ENCODE measurements at regions not wholly inside any gene's neighbourhood (a gene's known extent, or its start where the extent isn't known, plus 50 kb on each side); places are given as distances from the start of the nearest gene placed in this dataset.

- TF ChIP-seq ZNF433 (tag by site-specific recombination; IDR thresholded peaks at IDR 0.05; ENCODE audit: low read depth) (no peak), ZNF549 (tag by site-specific recombination; IDR thresholded peaks at IDR 0.05) (no peak), ZNF324 (tag by site-specific recombination; IDR thresholded peaks at IDR 0.05) (no peak), ZNF223 (tag by site-specific recombination; IDR thresholded peaks at IDR 0.05) (no peak), ZFP37 (tag by site-specific recombination; IDR thresholded peaks at IDR 0.05) (no peak), ZNF354C (tag by site-specific recombination; IDR thresholded peaks at IDR 0.05; ENCODE audit: borderline replicate concordance, low read depth) (no peak), ZNF571 (tag by site-specific recombination; IDR thresholded peaks at IDR 0.05) (no peak), ZNF302 (tag by site-specific recombination; IDR thresholded peaks at IDR 0.05; ENCODE audit: low read depth) (no peak), ZBTB17 (tag by site-specific recombination; IDR thresholded peaks at IDR 0.05) (no peak)
- TF ChIP-seq, protein P1, sequence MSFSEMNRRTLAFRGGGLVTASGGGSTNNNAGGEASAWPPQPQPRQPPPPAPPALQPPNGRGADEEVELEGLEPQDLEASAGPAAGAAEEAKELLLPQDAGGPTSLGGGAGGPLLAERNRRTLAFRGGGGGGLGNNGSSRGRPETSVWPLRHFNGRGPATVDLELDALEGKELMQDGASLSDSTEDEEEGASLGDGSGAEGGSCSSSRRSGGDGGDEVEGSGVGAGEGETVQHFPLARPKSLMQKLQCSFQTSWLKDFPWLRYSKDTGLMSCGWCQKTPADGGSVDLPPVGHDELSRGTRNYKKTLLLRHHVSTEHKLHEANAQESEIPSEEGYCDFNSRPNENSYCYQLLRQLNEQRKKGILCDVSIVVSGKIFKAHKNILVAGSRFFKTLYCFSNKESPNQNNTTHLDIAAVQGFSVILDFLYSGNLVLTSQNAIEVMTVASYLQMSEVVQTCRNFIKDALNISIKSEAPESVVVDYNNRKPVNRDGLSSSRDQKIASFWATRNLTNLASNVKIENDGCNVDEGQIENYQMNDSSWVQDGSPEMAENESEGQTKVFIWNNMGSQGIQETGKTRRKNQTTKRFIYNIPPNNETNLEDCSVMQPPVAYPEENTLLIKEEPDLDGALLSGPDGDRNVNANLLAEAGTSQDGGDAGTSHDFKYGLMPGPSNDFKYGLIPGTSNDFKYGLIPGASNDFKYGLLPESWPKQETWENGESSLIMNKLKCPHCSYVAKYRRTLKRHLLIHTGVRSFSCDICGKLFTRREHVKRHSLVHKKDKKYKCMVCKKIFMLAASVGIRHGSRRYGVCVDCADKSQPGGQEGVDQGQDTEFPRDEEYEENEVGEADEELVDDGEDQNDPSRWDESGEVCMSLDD (tag by site-specific recombination; IDR thresholded peaks at IDR 0.05) = no peak
- H3K4me3 ChIP-seq (ENCODE audit: low read depth, low read length) = no peak overlapping the region
- H3K9me3 ChIP-seq (ENCODE audit: control insufficient read depth, insufficient read depth, low read depth, low read length) = no peaks in the 10 kb centered on the region
- H3K4me1 ChIP-seq (ENCODE audit: control insufficient read depth, insufficient read depth, low read length) = no peaks in the 10 kb centered on the region
- no peak overlapping the region for H3K27ac ChIP-seq (ENCODE audit: extremely low read depth, low read depth, low read length)
- POLR2A ChIA-PET = no interaction called here
- H3K36me3 ChIP-seq (ENCODE audit: control insufficient read depth in 2 of 2, insufficient read depth in 1 of 2, low read length in 2 of 2) = no peaks in the 10 kb centered on the region
- CTCF ChIA-PET = interaction anchor here (0.7 kb wide), 1 partner anchor 404 kb away, joined by 4 read pairs; no protein-coding TSS in a partner anchor
These were observed 214.0 kb upstream of the DMRT1 start for GRCh38 chr9:627336-627970.

GRCh38 chr9:629146-629545 is 212.4 kb upstream of the DMRT1 start:
- Histone ChIP-seq H3K36me3 (ENCODE audit: control insufficient read depth in 2 of 2, insufficient read depth in 1 of 2, low read length in 2 of 2) (no peaks in the 10 kb centered on the region), H3K27ac (ENCODE audit: extremely low read depth, low read depth, low read length) (no peak overlapping the region), H3K9me3 (ENCODE audit: control insufficient read depth, insufficient read depth, low read depth, low read length) (no peaks in the 10 kb centered on the region), H3K4me1 (ENCODE audit: control insufficient read depth, insufficient read depth, low read length) (no peaks in the 10 kb centered on the region), H3K4me3 (ENCODE audit: low read depth, low read length) (no peak overlapping the region)
- ChIA-PET POLR2A (interaction anchor here (0.6 kb wide), 1 partner anchor 568 kb away, joined by 5 read pairs; no protein-coding TSS in a partner anchor), CTCF (interaction anchor here (0.5 kb wide), 1 partner anchor 17 kb away, joined by 4 read pairs; no protein-coding TSS in a partner anchor)
- TF ChIP-seq, protein P2, sequence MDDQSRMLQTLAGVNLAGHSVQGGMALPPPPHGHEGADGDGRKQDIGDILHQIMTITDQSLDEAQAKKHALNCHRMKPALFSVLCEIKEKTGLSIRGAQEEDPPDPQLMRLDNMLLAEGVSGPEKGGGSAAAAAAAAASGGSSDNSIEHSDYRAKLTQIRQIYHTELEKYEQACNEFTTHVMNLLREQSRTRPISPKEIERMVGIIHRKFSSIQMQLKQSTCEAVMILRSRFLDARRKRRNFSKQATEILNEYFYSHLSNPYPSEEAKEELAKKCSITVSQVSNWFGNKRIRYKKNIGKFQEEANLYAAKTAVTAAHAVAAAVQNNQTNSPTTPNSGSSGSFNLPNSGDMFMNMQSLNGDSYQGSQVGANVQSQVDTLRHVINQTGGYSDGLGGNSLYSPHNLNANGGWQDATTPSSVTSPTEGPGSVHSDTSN (CRISPR knock-in tag; IDR thresholded peaks at IDR 0.05) = no peak
- TF ChIP-seq ZNF473 (tag by site-specific recombination; IDR thresholded peaks at IDR 0.05) = no peak
- no peak for TF ChIP-seq ZSCAN18 (tag by site-specific recombination; IDR thresholded peaks at IDR 0.05)
- TF ChIP-seq ZNF423 (tag by site-specific recombination; IDR thresholded peaks at IDR 0.05) = no peak
- TF ChIP-seq GLI2 (tag by site-specific recombination; IDR thresholded peaks at IDR 0.05; ENCODE audit: borderline replicate concordance, low read depth) = no peak
- TF ChIP-seq ZNF132 (tag by site-specific recombination; IDR thresholded peaks at IDR 0.05; ENCODE audit: borderline replicate concordance) = no peak
- TF ChIP-seq, protein P3, sequence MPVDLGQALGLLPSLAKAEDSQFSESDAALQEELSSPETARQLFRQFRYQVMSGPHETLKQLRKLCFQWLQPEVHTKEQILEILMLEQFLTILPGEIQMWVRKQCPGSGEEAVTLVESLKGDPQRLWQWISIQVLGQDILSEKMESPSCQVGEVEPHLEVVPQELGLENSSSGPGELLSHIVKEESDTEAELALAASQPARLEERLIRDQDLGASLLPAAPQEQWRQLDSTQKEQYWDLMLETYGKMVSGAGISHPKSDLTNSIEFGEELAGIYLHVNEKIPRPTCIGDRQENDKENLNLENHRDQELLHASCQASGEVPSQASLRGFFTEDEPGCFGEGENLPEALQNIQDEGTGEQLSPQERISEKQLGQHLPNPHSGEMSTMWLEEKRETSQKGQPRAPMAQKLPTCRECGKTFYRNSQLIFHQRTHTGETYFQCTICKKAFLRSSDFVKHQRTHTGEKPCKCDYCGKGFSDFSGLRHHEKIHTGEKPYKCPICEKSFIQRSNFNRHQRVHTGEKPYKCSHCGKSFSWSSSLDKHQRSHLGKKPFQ (tag by site-specific recombination; IDR thresholded peaks at IDR 0.05) = no peak
- TF ChIP-seq KLF1 (tag by site-specific recombination; IDR thresholded peaks at IDR 0.05) = no peak
- TF ChIP-seq ZNF214 (tag by site-specific recombination; IDR thresholded peaks at IDR 0.05; ENCODE audit: borderline replicate concordance) = no peak
- no peak for TF ChIP-seq ZSCAN5A (tag by site-specific recombination; IDR thresholded peaks at IDR 0.05)

Measured in HEK293 (cell line).